Cardiac fibroblast (primary cell): ENCODE measurements at regions not wholly inside any gene's neighbourhood (a gene's known extent, or its start where the extent isn't known, plus 50 kb on each side); places are given as distances from the start of the nearest gene placed in this dataset.

Experiments
- DNase-seq, 2 donors: peaks; one replicate each; pipeline versions ENCODE4 v3.0.0 to v3.0.0-alpha.2; 2010; ENCODE audit warnings: low read depth in 2 of 2
- H3K4me3 ChIP-seq, 2 donors: replicated peaks in 1 of 2; 1 replicate in 1 of 2; 2 replicates in 1 of 2; pipeline ENCODE4 v1.5.1; 2011; ENCODE audit warnings: low read depth in 2 of 2, low read length in 2 of 2, mild to moderate bottlenecking in 2 of 2, moderate library complexity in 1 of 2
- CTCF ChIP-seq: IDR thresholded peaks from one replicate; pipeline ENCODE4 v1.5.1; 2011; ENCODE audit warnings: low read depth, mild to moderate bottlenecking, low read length, inconsistent platforms

GRCh38 chr1:208409176-208409575 lies 165.0 kb upstream of the PLXNA2 start:
- no peak for DNase-seq
- no peak for TF ChIP-seq CTCF
- no peak overlapping the region for H3K4me3 ChIP-seq

- no peak for TF ChIP-seq CTCF
- DNase-seq, result no peak
- H3K4me3 ChIP-seq, result no peak overlapping the region
Observed at GRCh38 chr1:208410409-208410808, 166.2 kb upstream of the PLXNA2 start.

- DNase-seq, result no peak
- no peak for TF ChIP-seq CTCF
- no peak overlapping the region for H3K4me3 ChIP-seq
Observed at GRCh38 chr1:208413006-208413405, 168.8 kb upstream of the PLXNA2 start.

GRCh38 chr1:208418667-208419066 lies 174.5 kb upstream of the PLXNA2 start:
- DNase-seq, result no peak
- no peak overlapping the region for H3K4me3 ChIP-seq
- TF ChIP-seq CTCF, result no peak

GRCh38 chr1:208419746-208420420 lies 175.7 kb upstream of the PLXNA2 start:
- DNase-seq, result no peak
- H3K4me3 ChIP-seq, result no peak overlapping the region
- TF ChIP-seq CTCF, result no peak

- no peak for TF ChIP-seq CTCF
- no peak overlapping the region for H3K4me3 ChIP-seq
- no peak for DNase-seq
Observed at GRCh38 chr1:208420696-208421095, 176.5 kb upstream of the PLXNA2 start.

GRCh38 chr1:208421486-208421885 lies 177.3 kb upstream of the PLXNA2 start:
- DNase-seq, result no peak
- TF ChIP-seq CTCF, result no peak
- no peak overlapping the region for H3K4me3 ChIP-seq
